Liver (tissue), 8 donors: ENCODE measurements at regions not wholly inside any gene's neighbourhood (a gene's known extent, or its start where the extent isn't known, plus 50 kb on each side); places are given as distances from the start of the nearest gene placed in this dataset.

Source experiments
- DNase-seq: peaks from one replicate; pipeline ENCODE4 v3.0.0-alpha.2; 2017; ENCODE audit warnings: low spot score
- H3K27ac ChIP-seq, 2 donors: one replicate each; pipeline ENCODE4 v1.7.0; 2013; ENCODE audit warnings: inconsistent platforms in 2 of 2, low read length in 2 of 2, control low read depth in 1 of 2, low read depth in 1 of 2, mild to moderate bottlenecking in 1 of 2
- H3K27me3 ChIP-seq, 4 donors: one replicate each; pipeline versions ENCODE4 v1.6.1 to v1.7.0; 2013; ENCODE audit warnings: low read length in 3 of 4, inconsistent platforms in 1 of 4, mild to moderate bottlenecking in 1 of 4, moderate library complexity in 1 of 4; ENCODE audit not compliant: control insufficient read depth in 4 of 4, insufficient read depth in 4 of 4
- H3K36me3 ChIP-seq, 4 donors: one replicate each; pipeline versions ENCODE4 v1.6.1 to v1.7.0; 2013; ENCODE audit warnings: low read length in 3 of 4, mild to moderate bottlenecking in 3 of 4, low read depth in 1 of 4, moderate library complexity in 1 of 4; ENCODE audit not compliant: control insufficient read depth in 4 of 4, insufficient read depth in 3 of 4
- H3K4me1 ChIP-seq, 4 donors: one replicate each; pipeline versions ENCODE4 v1.6.1 to v1.7.0; 2013; ENCODE audit warnings: low read length in 3 of 4, mild to moderate bottlenecking in 3 of 4, moderate library complexity in 1 of 4; ENCODE audit not compliant: control insufficient read depth in 4 of 4, insufficient read depth in 4 of 4
- H3K4me3 ChIP-seq, 3 donors: one replicate each; pipeline versions ENCODE4 v1.6.1 to v1.7.0; 2013; ENCODE audit warnings: low read length in 3 of 3, control low read depth in 1 of 3, low read depth in 1 of 3, mild to moderate bottlenecking in 1 of 3
- H3K9ac ChIP-seq, 2 donors: one replicate each; pipeline ENCODE4 v1.7.0; 2013; ENCODE audit warnings: low read length in 2 of 2, mild to moderate bottlenecking in 2 of 2, moderate library complexity in 2 of 2, control low read depth in 1 of 2, low read depth in 1 of 2
- H3K9me3 ChIP-seq, 4 donors: one replicate each; pipeline versions ENCODE4 v1.6.1 to v1.7.0; 2013; ENCODE audit warnings: low read length in 3 of 4; ENCODE audit not compliant: control insufficient read depth in 4 of 4
- ATF3 ChIP-seq: IDR thresholded peaks from 2 replicates; pipeline ENCODE4 v1.6.1; 2016; ENCODE audit warnings: antibody characterized with exemption
- CTCF ChIP-seq: fragments of 150-350 bp; IDR thresholded peaks from 2 replicates; pipeline ENCODE4 v1.5.1; 2017; ENCODE audit warnings: improper control_type of control experiment, low read depth, low read length; ENCODE audit not compliant: missing input control
- FOXA1 ChIP-seq: IDR thresholded peaks from 2 replicates; pipeline ENCODE4 v1.6.1; 2016; ENCODE audit warnings: antibody characterized with exemption
- FOXA2 ChIP-seq: IDR thresholded peaks from 2 replicates; pipeline ENCODE4 v1.6.1; 2016; ENCODE audit warnings: antibody characterized with exemption
- GABPA ChIP-seq, 2 donors: IDR thresholded peaks in 1 of 2; conservative IDR thresholded peaks in 1 of 2; 2 replicates each; pipeline ENCODE4 v1.6.1; 2016; ENCODE audit warnings: antibody characterized with exemption in 2 of 2, mild to moderate bottlenecking in 1 of 2, moderate library complexity in 1 of 2
- HNF4A ChIP-seq, 2 donors: conservative IDR thresholded peaks; 2 replicates each; pipeline ENCODE4 v1.6.1; 2016; ENCODE audit warnings: antibody characterized with exemption in 2 of 2, mild to moderate bottlenecking in 2 of 2
- JUND ChIP-seq, 2 donors: IDR thresholded peaks; 2 replicates each; pipeline ENCODE4 v1.6.1; 2016; ENCODE audit warnings: antibody characterized with exemption in 2 of 2
- MAX ChIP-seq: IDR thresholded peaks from 2 replicates; pipeline ENCODE4 v1.6.1; 2016; ENCODE audit warnings: antibody characterized with exemption
- NR2F2 ChIP-seq: IDR thresholded peaks from 2 replicates; pipeline ENCODE4 v1.6.1; 2016; ENCODE audit warnings: antibody characterized with exemption
- REST ChIP-seq: IDR thresholded peaks from 2 replicates; pipeline ENCODE4 v1.6.1; 2016; ENCODE audit warnings: antibody characterized with exemption, mild to moderate bottlenecking
- RXRA ChIP-seq, 2 donors: IDR thresholded peaks; 2 replicates each; pipeline ENCODE4 v1.6.1; 2017 to 2018; ENCODE audit warnings: antibody characterized with exemption in 2 of 2, mild to moderate bottlenecking in 1 of 2
- SP1 ChIP-seq: IDR thresholded peaks from 2 replicates; pipeline ENCODE4 v1.6.1; 2018; ENCODE audit warnings: antibody characterized with exemption, mild to moderate bottlenecking
- TAF1 ChIP-seq: conservative IDR thresholded peaks from 2 replicates; pipeline ENCODE4 v1.6.1; 2016; ENCODE audit warnings: antibody characterized with exemption, mild to moderate bottlenecking
- YY1 ChIP-seq: IDR thresholded peaks from 2 replicates; pipeline ENCODE4 v1.6.1; 2016; ENCODE audit warnings: antibody characterized with exemption, mild to moderate bottlenecking
- WGBS: extraction: QIAGEN DNeasy Blood & Tissue Kit; methylation state at CpG from one replicate; pipeline ENCODE4 v1.1.7; 2013; 5-methylcytosine and 5-hydroxymethylcytosine counted together
- donor health status: healthy.
- donor health status: healthy.
- donor health status: healthy.
- donor health status: healthy.
- donor health status: healthy.

- 85% methylated on average over 7 of the region's 7 CpGs for WGBS
- H3K9me3 ChIP-seq, result peaks cover 0 to 5% (median 0%) of the 10 kb centered on the region in 4 donors
- H3K27ac ChIP-seq, result no peak overlapping the region
Observed at GRCh38 chr5:2913281-2913680, 161.8 kb upstream of the IRX2 start.

GRCh38 chr5:2912741-2913140 lies 161.3 kb upstream of the IRX2 start:
- TF ChIP-seq CTCF, result no peak
- TF ChIP-seq ATF3, result no peak
- TF ChIP-seq SP1, result no peak
- TF ChIP-seq TAF1, result no peak
- no peak for TF ChIP-seq MAX
- 85% methylated on average over 13 of the region's 13 CpGs for WGBS
- peak; percentile 19 for DNase-seq

More at GRCh38 chr5:2913281-2913680, 161.8 kb upstream of the IRX2 start:
- Histone ChIP-seq H3K9ac (no peak overlapping the region), H3K36me3 (no peaks in the 10 kb centered on the region), H3K4me1 (no peaks in the 10 kb centered on the region), H3K27me3 (no peaks in the 10 kb centered on the region), H3K4me3 (no peak overlapping the region)
- DNase-seq, result no peak
- no peak for TF ChIP-seq CTCF
- no peak for TF ChIP-seq MAX
- no peak for TF ChIP-seq FOXA1
- no peak for TF ChIP-seq YY1
- no peak for TF ChIP-seq NR2F2

GRCh38 chr5:2910401-2911175 lies 159.1 kb upstream of the IRX2 start:
- no peak overlapping the region for H3K4me3 ChIP-seq
- no peak overlapping the region for H3K27ac ChIP-seq
- H3K4me1 ChIP-seq, result no peaks in the 10 kb centered on the region
- peak; percentile 8 for DNase-seq
- WGBS, result 90% methylated on average over 8 of the region's 8 CpGs
- H3K36me3 ChIP-seq, result no peaks in the 10 kb centered on the region
- H3K9me3 ChIP-seq, result no peaks in the 10 kb centered on the region
- no peak overlapping the region for H3K9ac ChIP-seq
- H3K27me3 ChIP-seq, result no peaks in the 10 kb centered on the region
- TF ChIP-seq YY1 (no peak), ATF3 (no peak), JUND (IDR thresholded peaks at IDR 0.05) (no peak), CTCF (no peak), REST (no peak), HNF4A (conservative IDR thresholded peaks at IDR 0.05) (no peak), GABPA (IDR thresholded peaks at IDR 0.05 in 1 of 2, conservative IDR thresholded peaks at IDR 0.05 in 1 of 2) (no peak), FOXA1 (no peak), FOXA2 (no peak), RXRA (IDR thresholded peaks at IDR 0.05) (no peak)

More at GRCh38 chr5:2912741-2913140, 161.3 kb upstream of the IRX2 start:
- Histone ChIP-seq H3K4me3 (no peak overlapping the region), H3K9me3 (peaks cover 0 to 1% (median 0%) of the 10 kb centered on the region in 4 donors), H3K36me3 (no peaks in the 10 kb centered on the region), H3K9ac (no peak overlapping the region), H3K27me3 (no peaks in the 10 kb centered on the region), H3K27ac (no peak overlapping the region), H3K4me1 (no peaks in the 10 kb centered on the region)
